Calu3 (cell line): ENCODE measurements at regions not wholly inside any gene's neighbourhood (a gene's known extent, or its start where the extent isn't known, plus 50 kb on each side); places are given as distances from the start of the nearest gene placed in this dataset.

ENCODE experiments used
- BruUV-seq: library from RNA; stranded (reverse); fragments of 400-500 nt; replicated peaks from 2 replicates; lab custom pipeline; 2021; lab: Mats Ljungman, UMichigan
- CTCF ChIA-PET: fragments of 300-600 bp; sonication (Branson Sonifier 250); formaldehyde crosslinking; loops from one replicate; lab custom pipeline; 2022; ENCODE audit warnings: antibody characterized with exemption; lab: Charles Lee
- DNase-seq: peaks from one replicate; pipeline ENCODE4 v3.0.0; 2022
- H3K27ac Mint-ChIP-seq: one replicate; pipeline ENCODE4 v1.8.0; 2022; ENCODE audit warnings: mixed read lengths; ENCODE audit not compliant: unreplicated experiment
- H3K27me3 Mint-ChIP-seq: one replicate; pipeline ENCODE4 v1.8.0; 2022; ENCODE audit warnings: mixed read lengths; ENCODE audit not compliant: unreplicated experiment
- H3K36me3 Mint-ChIP-seq: one replicate; pipeline ENCODE4 v1.8.0; 2022; ENCODE audit warnings: mild to moderate bottlenecking, moderate library complexity, mixed read lengths; ENCODE audit not compliant: insufficient read depth, unreplicated experiment
- H3K4me1 Mint-ChIP-seq: one replicate; pipeline ENCODE4 v1.8.0; 2022; ENCODE audit warnings: mild to moderate bottlenecking, low read depth, mixed read lengths; ENCODE audit not compliant: unreplicated experiment
- H3K4me3 Mint-ChIP-seq: one replicate; pipeline ENCODE4 v1.8.0; 2022; ENCODE audit warnings: mild to moderate bottlenecking, low read depth, moderate library complexity, mixed read lengths; ENCODE audit not compliant: unreplicated experiment
- H3K9me3 Mint-ChIP-seq: one replicate; pipeline ENCODE4 v1.8.0; 2022; ENCODE audit warnings: low read depth, mixed read lengths; ENCODE audit not compliant: unreplicated experiment
- CTCF ChIP-seq: fragments of 200-600 bp; IDR thresholded peaks from one replicate; pipeline ENCODE4 v1.8.0; 2022; ENCODE audit warnings: antibody characterized with exemption; ENCODE audit not compliant: unreplicated experiment
- intact Hi-C: fragments of 100-400 bp; cut with micrococcal nuclease; formaldehyde crosslinking; loops from one replicate; pipeline ENCODE4 v1.10.0; 2022; ENCODE audit not compliant: unreplicated experiment

GRCh38 chr2:125925891-125926546, 729.9 kb upstream of the GYPC start:
- H3K4me3 Mint-ChIP-seq, result no peak overlapping the region
- DNase-seq, result no peak
- no peaks in the 10 kb centered on the region for H3K36me3 Mint-ChIP-seq
- no peaks in the 10 kb centered on the region for H3K27me3 Mint-ChIP-seq
- no peaks in the 10 kb centered on the region for H3K4me1 Mint-ChIP-seq
- no peak for TF ChIP-seq CTCF
- H3K27ac Mint-ChIP-seq, result no peak overlapping the region
- peaks cover 21% of the 10 kb centered on the region for H3K9me3 Mint-ChIP-seq
- no TSS peak for BruUV-seq
- intact Hi-C loops, result no loop called here
- CTCF ChIA-PET, result no interaction called here

GRCh38 chr2:125935559-125935958, 720.4 kb upstream of the GYPC start:
- Mint-ChIP-seq H3K9me3 (peaks cover 17% of the 10 kb centered on the region), H3K4me1 (no peaks in the 10 kb centered on the region), H3K27me3 (no peaks in the 10 kb centered on the region), H3K36me3 (no peaks in the 10 kb centered on the region), H3K4me3 (no peak overlapping the region), H3K27ac (no peak overlapping the region)
- no peak for TF ChIP-seq CTCF
- DNase-seq, result no peak
- CTCF ChIA-PET, result no interaction called here
- intact Hi-C loops, result no loop called here
- BruUV-seq, result no TSS peak

GRCh38 chr2:125942585-125943424, 713.2 kb upstream of the GYPC start:
- no TSS peak for BruUV-seq
- no peak for DNase-seq
- CTCF ChIA-PET, result no interaction called here

GRCh38 chr2:125959047-125959446, 696.9 kb upstream of the GYPC start:
- H3K27me3 Mint-ChIP-seq, result no peaks in the 10 kb centered on the region
- TF ChIP-seq CTCF, result no peak
- H3K36me3 Mint-ChIP-seq, result no peaks in the 10 kb centered on the region
- BruUV-seq, result no TSS peak
- intact Hi-C loops, result no loop called here
- CTCF ChIA-PET, result no interaction called here
- H3K27ac Mint-ChIP-seq, result no peak overlapping the region
- H3K4me1 Mint-ChIP-seq, result no peaks in the 10 kb centered on the region
- H3K4me3 Mint-ChIP-seq, result no peak overlapping the region
- peaks cover 11% of the 10 kb centered on the region for H3K9me3 Mint-ChIP-seq
- DNase-seq, result no peak

More at GRCh38 chr2:125942585-125943424, 713.2 kb upstream of the GYPC start:
- H3K36me3 Mint-ChIP-seq, result no peaks in the 10 kb centered on the region
- H3K27ac Mint-ChIP-seq, result no peak overlapping the region
- H3K4me1 Mint-ChIP-seq, result no peaks in the 10 kb centered on the region
- no peaks in the 10 kb centered on the region for H3K27me3 Mint-ChIP-seq
- no peak overlapping the region for H3K4me3 Mint-ChIP-seq
- TF ChIP-seq CTCF, result no peak
- intact Hi-C loops, result no loop called here
- peaks cover 18% of the 10 kb centered on the region for H3K9me3 Mint-ChIP-seq
